ENCODE measurements at regions not wholly inside any gene's neighbourhood (a gene's known extent, or its start where the extent isn't known, plus 50 kb on each side); places are given as distances from the start of the nearest gene placed in this dataset.

- TF ChIP-seq BCL6B (tag by site-specific recombination; IDR thresholded peaks at IDR 0.05) (no peak), OSR2 (tag by site-specific recombination; IDR thresholded peaks at IDR 0.05) (no peak), ZNF133 (tag by site-specific recombination; IDR thresholded peaks at IDR 0.05) (no peak), SP2 (tag by site-specific recombination; IDR thresholded peaks at IDR 0.05) (no peak), ZNF19 (tag by site-specific recombination; IDR thresholded peaks at IDR 0.05; ENCODE audit: low read depth) (no peak)
Measured at GRCh38 chr2:145059343-145059742, 539.4 kb upstream of the ZEB2 start (continued).

GRCh38 chr2:145058457-145058856 lies 538.5 kb upstream of the ZEB2 start:
- TF ChIP-seq PRDM4 (tag by site-specific recombination; IDR thresholded peaks at IDR 0.05): no peak
- TF ChIP-seq ZNF391 (tag by site-specific recombination; IDR thresholded peaks at IDR 0.05; ENCODE audit: borderline replicate concordance, low read depth): no peak
- no peak for TF ChIP-seq ZNF138 (tag by site-specific recombination; IDR thresholded peaks at IDR 0.05; ENCODE audit: borderline replicate concordance)
- TF ChIP-seq ZBTB10 (tag by site-specific recombination; IDR thresholded peaks at IDR 0.05): no peak
- TF ChIP-seq ZNF112 (tag by site-specific recombination; IDR thresholded peaks at IDR 0.05): no peak
- no peak for TF ChIP-seq ZNF248 (tag by site-specific recombination; IDR thresholded peaks at IDR 0.05)
- ChIA-PET CTCF (no interaction called here), POLR2A (no interaction called here)

GRCh38 chr2:145055651-145056050 lies 535.7 kb upstream of the ZEB2 start:
- H3K9me3 ChIP-seq (ENCODE audit: control insufficient read depth, insufficient read depth, low read depth, low read length): no peaks in the 10 kb centered on the region
- H3K27ac ChIP-seq (ENCODE audit: extremely low read depth, low read depth, low read length): no peak overlapping the region
- H3K36me3 ChIP-seq (ENCODE audit: control insufficient read depth in 2 of 2, insufficient read depth in 1 of 2, low read length in 2 of 2): no peaks in the 10 kb centered on the region
- H3K4me1 ChIP-seq (ENCODE audit: control insufficient read depth, insufficient read depth, low read length): no peaks in the 10 kb centered on the region
- H3K4me3 ChIP-seq (ENCODE audit: low read depth, low read length): no peak overlapping the region
- ChIA-PET POLR2A (no interaction called here), CTCF (no interaction called here)
- TF ChIP-seq ZNF274 (IDR thresholded peaks at IDR 0.05; ENCODE audit: low read length) (no peak), ZNF274 (tag by site-specific recombination; IDR thresholded peaks at IDR 0.05; ENCODE audit: borderline replicate concordance) (no peak), TSHZ1 (tag by site-specific recombination; IDR thresholded peaks at IDR 0.05; ENCODE audit: borderline replicate concordance) (no peak), ZNF692 (tag by site-specific recombination; IDR thresholded peaks at IDR 0.05) (no peak), ZNF488 (tag by site-specific recombination; IDR thresholded peaks at IDR 0.05) (no peak), ZIC2 (tag by site-specific recombination; IDR thresholded peaks at IDR 0.05) (no peak)

More at GRCh38 chr2:145058457-145058856, 538.5 kb upstream of the ZEB2 start:
- Histone ChIP-seq H3K36me3 (ENCODE audit: control insufficient read depth in 2 of 2, insufficient read depth in 1 of 2, low read length in 2 of 2) (no peaks in the 10 kb centered on the region), H3K4me3 (ENCODE audit: low read depth, low read length) (no peak overlapping the region), H3K9me3 (ENCODE audit: control insufficient read depth, insufficient read depth, low read depth, low read length) (no peaks in the 10 kb centered on the region), H3K4me1 (ENCODE audit: control insufficient read depth, insufficient read depth, low read length) (no peaks in the 10 kb centered on the region), H3K27ac (ENCODE audit: extremely low read depth, low read depth, low read length) (no peak overlapping the region)

All from HEK293 (cell line).